Trophoblast cell (in vitro differentiated cells and primary cell): ENCODE measurements at regions not wholly inside any gene's neighbourhood (a gene's known extent, or its start where the extent isn't known, plus 50 kb on each side); places are given as distances from the start of the nearest gene placed in this dataset.

Experiments used
- DNase-seq, 2 donors: peaks; one replicate each; pipeline ENCODE4 v3.0.0-alpha.2; 2016
- H2AFZ ChIP-seq: 2 replicates; pipeline ENCODE4 v1.6.1; 2013; ENCODE audit warnings: low read length, moderate library complexity, mild to moderate bottlenecking; ENCODE audit not compliant: insufficient read depth, poor library complexity
- H2AK5ac ChIP-seq: 2 replicates; pipeline ENCODE4 v1.6.1; 2013; ENCODE audit warnings: mild to moderate bottlenecking, low read length
- H2BK120ac ChIP-seq: 2 replicates; pipeline ENCODE4 v1.6.1; 2013; ENCODE audit warnings: low read length, mild to moderate bottlenecking, moderate library complexity; ENCODE audit not compliant: insufficient read depth, poor library complexity
- H2BK12ac ChIP-seq: 2 replicates; pipeline ENCODE4 v1.6.1; 2013; ENCODE audit warnings: mild to moderate bottlenecking, low read length, moderate library complexity
- H2BK5ac ChIP-seq: 2 replicates; pipeline ENCODE4 v1.6.1; 2013; ENCODE audit warnings: low read length, low read depth, moderate library complexity, mild to moderate bottlenecking; ENCODE audit not compliant: poor library complexity
- H3K14ac ChIP-seq: 2 replicates; pipeline ENCODE4 v1.6.1; 2013; ENCODE audit warnings: mild to moderate bottlenecking, low read length
- H3K18ac ChIP-seq: 2 replicates; pipeline ENCODE4 v1.6.1; 2013; ENCODE audit warnings: mild to moderate bottlenecking, low read length
- H3K23ac ChIP-seq: 2 replicates; pipeline ENCODE4 v1.6.1; 2013; ENCODE audit warnings: low read length
- H3K27ac ChIP-seq: 2 replicates; pipeline ENCODE4 v1.5.1; 2013; ENCODE audit warnings: low read depth, mild to moderate bottlenecking, inconsistent platforms, low read length, moderate library complexity
- H3K27me3 ChIP-seq: 2 replicates; pipeline ENCODE4 v1.6.1; 2013; ENCODE audit warnings: inconsistent platforms, mild to moderate bottlenecking, low read length, moderate library complexity; ENCODE audit not compliant: insufficient read depth
- H3K36me3 ChIP-seq, 2 experiments: 1 replicate in 1 of 2; 2 replicates in 1 of 2; pipeline ENCODE4 v1.6.1; 2013; ENCODE audit warnings: low read length in 2 of 2, mild to moderate bottlenecking in 2 of 2, moderate library complexity in 1 of 2; ENCODE audit not compliant: insufficient read depth in 2 of 2, control insufficient read depth in 1 of 2
- H3K4ac ChIP-seq: 2 replicates; pipeline ENCODE4 v1.6.1; 2013; ENCODE audit warnings: low read depth, mild to moderate bottlenecking, low read length, moderate library complexity
- H3K4me1 ChIP-seq, 2 experiments: 1 replicate in 1 of 2; 2 replicates in 1 of 2; pipeline ENCODE4 v1.6.1; 2013; ENCODE audit warnings: low read length in 2 of 2, mild to moderate bottlenecking in 2 of 2, moderate library complexity in 1 of 2; ENCODE audit not compliant: insufficient read depth in 2 of 2, control insufficient read depth in 1 of 2
- H3K4me2 ChIP-seq: 2 replicates; pipeline ENCODE4 v1.6.1; 2013; ENCODE audit warnings: inconsistent platforms, mild to moderate bottlenecking, low read length, moderate library complexity
- H3K4me3 ChIP-seq: 2 replicates; pipeline ENCODE4 v1.5.1; 2013; ENCODE audit warnings: mild to moderate bottlenecking, low read depth, low read length, inconsistent platforms
- H3K79me1 ChIP-seq: one replicate; pipeline ENCODE4 v1.6.1; 2013; ENCODE audit warnings: low read length
- H3K79me2 ChIP-seq: 2 replicates; pipeline ENCODE4 v1.6.1; 2013; ENCODE audit warnings: low read length, mild to moderate bottlenecking; ENCODE audit not compliant: control insufficient read depth, insufficient read depth, poor library complexity
- H3K9ac ChIP-seq: 2 replicates; pipeline ENCODE4 v1.6.1; 2013; ENCODE audit warnings: mild to moderate bottlenecking, low read length
- H3K9me3 ChIP-seq: 2 replicates; pipeline ENCODE4 v1.6.1; 2013; ENCODE audit warnings: low read depth, mild to moderate bottlenecking, control low read depth, inconsistent platforms, low read length; ENCODE audit not compliant: insufficient read depth
- H4K12ac ChIP-seq: 2 replicates; pipeline ENCODE4 v1.6.1; 2013; ENCODE audit warnings: low read depth, mild to moderate bottlenecking, low read length, moderate library complexity
- H4K8ac ChIP-seq: 2 replicates; pipeline ENCODE4 v1.6.1; 2013; ENCODE audit warnings: low read depth, mild to moderate bottlenecking, low read length, moderate library complexity
- H4K91ac ChIP-seq: one replicate; pipeline ENCODE4 v1.6.1; 2013; ENCODE audit warnings: low read depth, mild to moderate bottlenecking, low read length, moderate library complexity
- WGBS: extraction: QIAGEN DNeasy Blood & Tissue Kit; methylation state at CpG from one replicate; pipeline ENCODE4 v1.1.7; 2013; ENCODE audit warnings: missing lambda C conversion rate; ENCODE audit not compliant: insufficient read length, insufficient coverage; ENCODE audit errors: extremely low coverage; 5-methylcytosine and 5-hydroxymethylcytosine counted together

DNA sequence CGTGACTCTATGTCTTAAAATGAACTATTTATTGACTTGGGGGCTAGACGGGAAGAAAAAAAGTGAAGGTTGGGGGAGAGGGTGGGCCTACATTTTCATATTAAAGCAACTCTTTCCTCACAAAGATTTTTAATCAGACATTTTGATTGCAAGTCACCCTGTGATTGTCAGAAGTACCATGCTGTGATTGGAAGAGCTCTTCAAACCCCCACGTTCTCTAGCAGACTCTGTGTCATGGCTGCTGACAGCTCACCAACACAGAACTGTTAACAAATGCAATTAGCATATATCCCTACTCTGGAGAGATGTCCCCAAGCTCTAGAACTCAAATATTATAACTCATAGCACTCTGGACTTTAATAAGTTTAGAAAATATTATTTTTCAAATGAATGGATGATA lies 428.4 kb upstream of the DCC start:
- WGBS = no CpG with 5 or more reads among the region's 3 CpGs
- no peak overlapping the region for H2AFZ ChIP-seq

DNA sequence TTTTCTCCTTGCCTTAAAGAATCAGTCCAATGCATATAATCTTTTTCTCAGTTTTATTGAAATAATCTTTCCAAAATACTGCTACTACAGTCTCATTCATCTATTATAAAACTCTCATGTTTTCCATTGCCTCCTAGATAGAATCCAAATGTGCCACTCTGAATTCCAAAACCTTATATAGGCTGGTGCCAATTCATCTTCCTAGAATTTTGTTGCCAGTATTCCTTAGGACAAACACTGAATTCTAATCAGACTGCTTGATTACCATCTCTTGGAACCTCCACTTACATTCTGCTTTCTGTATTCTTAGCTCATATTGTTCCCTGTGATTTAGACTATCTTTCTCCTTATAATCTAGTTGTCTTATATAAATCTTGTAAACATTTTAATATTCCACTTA lies 427.6 kb upstream of the DCC start:
- no peak overlapping the region for H4K12ac ChIP-seq
- H3K18ac ChIP-seq = no peak overlapping the region
- no peak overlapping the region for H3K14ac ChIP-seq
- H3K9me3 ChIP-seq = no peaks in the 10 kb centered on the region
- H3K79me2 ChIP-seq = no peaks in the 10 kb centered on the region
- no peak overlapping the region for H2BK5ac ChIP-seq
- no peak overlapping the region for H3K4me3 ChIP-seq
- no peaks in the 10 kb centered on the region for H3K36me3 ChIP-seq
- H3K23ac ChIP-seq = no peak overlapping the region
- H3K4ac ChIP-seq = no peak overlapping the region
- DNase-seq = no peak
- H4K91ac ChIP-seq = no peak overlapping the region
- H3K4me1 ChIP-seq = no peaks in the 10 kb centered on the region
- H3K27me3 ChIP-seq = no peaks in the 10 kb centered on the region
- no peak overlapping the region for H2BK120ac ChIP-seq
- no peaks in the 10 kb centered on the region for H3K79me1 ChIP-seq
- no peak overlapping the region for H2AK5ac ChIP-seq
- no peak overlapping the region for H4K8ac ChIP-seq
- H2BK12ac ChIP-seq = no peak overlapping the region
- H2AFZ ChIP-seq = no peak overlapping the region
- no peak overlapping the region for H3K27ac ChIP-seq
- no peak overlapping the region for H3K9ac ChIP-seq
- H3K4me2 ChIP-seq = no peak overlapping the region

More for the DNA sequence above, 428.4 kb upstream of the DCC start:
- Histone ChIP-seq H3K4me2 (no peak overlapping the region), H3K4ac (no peak overlapping the region), H3K79me1 (no peaks in the 10 kb centered on the region), H3K36me3 (no peaks in the 10 kb centered on the region), H4K8ac (no peak overlapping the region), H4K91ac (no peak overlapping the region), H3K14ac (no peak overlapping the region), H3K27ac (no peak overlapping the region), H3K27me3 (no peaks in the 10 kb centered on the region), H3K18ac (no peak overlapping the region), H4K12ac (no peak overlapping the region), H3K4me1 (no peaks in the 10 kb centered on the region), H3K9me3 (no peaks in the 10 kb centered on the region), H2BK5ac (no peak overlapping the region), H2AK5ac (no peak overlapping the region), H2BK120ac (no peak overlapping the region), H3K4me3 (no peak overlapping the region), H2BK12ac (no peak overlapping the region), H3K79me2 (no peaks in the 10 kb centered on the region), H3K9ac (no peak overlapping the region), H3K23ac (no peak overlapping the region)
- no peak for DNase-seq

DNA sequence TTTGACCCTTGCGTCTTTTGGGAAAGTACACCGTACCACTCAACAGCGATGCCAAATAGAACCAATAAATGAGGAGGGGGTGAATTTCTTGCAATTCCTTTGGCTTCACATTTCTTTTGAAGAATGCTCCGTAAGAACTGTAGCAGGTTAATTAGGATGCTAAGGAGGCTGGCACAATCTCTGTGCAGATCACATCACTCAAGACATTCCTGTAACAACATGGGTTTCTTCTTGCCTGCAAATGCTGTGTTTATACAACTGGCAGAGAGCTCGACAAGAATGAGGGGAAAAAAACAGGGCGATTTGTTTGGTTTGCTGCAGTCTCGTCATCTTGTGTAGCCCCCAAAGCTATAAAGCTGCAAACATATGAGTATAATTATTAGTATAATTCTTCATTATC lies 424.8 kb upstream of the DCC start:
- no peaks in the 10 kb centered on the region for H3K9me3 ChIP-seq
- no peak overlapping the region for H2BK5ac ChIP-seq
- WGBS = no CpG with 5 or more reads among the region's 7 CpGs
- no peaks in the 10 kb centered on the region for H3K27me3 ChIP-seq
- H2BK120ac ChIP-seq = no peak overlapping the region
- no peak overlapping the region for H2AK5ac ChIP-seq
- no peak overlapping the region for H3K27ac ChIP-seq
- no peak overlapping the region for H4K12ac ChIP-seq
- H3K23ac ChIP-seq = no peak overlapping the region
- no peak overlapping the region for H2AFZ ChIP-seq
- no peak overlapping the region for H4K8ac ChIP-seq
- no peaks in the 10 kb centered on the region for H3K79me2 ChIP-seq
- H3K4me1 ChIP-seq = no peaks in the 10 kb centered on the region
- no peak overlapping the region for H3K4me2 ChIP-seq
- H3K14ac ChIP-seq = no peak overlapping the region
- H2BK12ac ChIP-seq = no peak overlapping the region
- no peak overlapping the region for H3K9ac ChIP-seq
- no peak overlapping the region for H4K91ac ChIP-seq
- no peak for DNase-seq
- no peak overlapping the region for H3K4me3 ChIP-seq
- H3K79me1 ChIP-seq = no peaks in the 10 kb centered on the region
- no peaks in the 10 kb centered on the region for H3K36me3 ChIP-seq
- no peak overlapping the region for H3K18ac ChIP-seq
- H3K4ac ChIP-seq = no peak overlapping the region

DNA sequence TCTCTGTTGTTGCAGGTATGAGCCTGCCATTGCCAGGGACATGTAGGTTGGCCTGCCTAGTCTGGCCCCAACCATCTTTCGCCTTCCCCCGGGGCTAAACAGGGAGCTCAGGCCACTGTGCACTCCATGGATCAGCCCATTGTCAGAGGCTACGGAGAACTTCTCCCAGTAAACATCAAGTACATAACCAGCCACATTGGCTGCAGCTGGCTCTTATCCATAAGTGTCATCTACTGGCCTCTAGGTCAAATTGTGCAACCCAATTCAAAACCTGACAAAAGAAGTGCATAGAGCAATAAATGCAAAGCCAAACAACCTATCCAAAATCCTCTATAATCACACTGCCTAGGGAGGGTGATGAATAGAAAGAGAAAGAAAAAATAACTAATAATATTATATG lies 418.1 kb upstream of the DCC start:
- no peaks in the 10 kb centered on the region for H3K36me3 ChIP-seq
- no peak overlapping the region for H2BK12ac ChIP-seq
- no peak overlapping the region for H2BK120ac ChIP-seq
- H3K27ac ChIP-seq = no peak overlapping the region
- no CpG with 5 or more reads among the region's 3 CpGs for WGBS
- H3K14ac ChIP-seq = no peak overlapping the region
- H4K8ac ChIP-seq = no peak overlapping the region
- H3K79me1 ChIP-seq = no peaks in the 10 kb centered on the region
- no peaks in the 10 kb centered on the region for H3K79me2 ChIP-seq
- no peak overlapping the region for H3K18ac ChIP-seq
- no peak overlapping the region for H2BK5ac ChIP-seq
- no peaks in the 10 kb centered on the region for H3K4me1 ChIP-seq
- H3K4me2 ChIP-seq = no peak overlapping the region
- no peak overlapping the region for H3K4me3 ChIP-seq
- no peaks in the 10 kb centered on the region for H3K27me3 ChIP-seq
- peaks cover 4% of the 10 kb centered on the region for H3K9me3 ChIP-seq
- DNase-seq = no peak
- H4K12ac ChIP-seq = no peak overlapping the region
- no peak overlapping the region for H3K23ac ChIP-seq
- no peak overlapping the region for H4K91ac ChIP-seq
- H2AK5ac ChIP-seq = no peak overlapping the region
- no peak overlapping the region for H3K4ac ChIP-seq
- no peak overlapping the region for H3K9ac ChIP-seq
- no peak overlapping the region for H2AFZ ChIP-seq

DNA sequence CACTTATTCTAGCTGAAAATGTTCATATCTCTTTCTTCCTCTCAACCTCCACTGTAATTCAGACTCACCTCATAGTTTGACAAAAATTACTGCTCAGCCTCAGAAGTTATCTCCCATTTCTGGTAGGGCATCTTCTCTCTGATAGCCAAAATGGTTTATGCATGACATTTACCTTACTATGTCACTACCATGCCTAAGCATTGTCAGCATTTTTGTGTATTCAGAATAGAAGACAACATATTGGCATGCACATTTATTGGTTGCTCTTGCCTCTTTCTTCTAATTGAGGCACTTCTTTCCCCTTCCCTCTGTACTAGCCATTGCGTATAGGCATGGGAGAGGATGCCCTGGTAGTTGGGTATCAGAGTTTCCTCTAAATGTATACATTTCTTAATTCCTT lies 406.1 kb upstream of the DCC start:
- H3K27ac ChIP-seq = no peak overlapping the region
- H2BK5ac ChIP-seq = no peak overlapping the region
- no peak overlapping the region for H3K14ac ChIP-seq
- no peaks in the 10 kb centered on the region for H3K79me1 ChIP-seq
- no peak overlapping the region for H3K4ac ChIP-seq
- no peak overlapping the region for H2AK5ac ChIP-seq
- no peak overlapping the region for H2BK120ac ChIP-seq
- no CpG with 5 or more reads among the region's 1 CpG for WGBS
- DNase-seq = no peak
- no peaks in the 10 kb centered on the region for H3K36me3 ChIP-seq
- no peak overlapping the region for H3K9ac ChIP-seq
- H2AFZ ChIP-seq = no peak overlapping the region
- H3K79me2 ChIP-seq = no peaks in the 10 kb centered on the region
- H3K4me2 ChIP-seq = no peak overlapping the region
- H3K18ac ChIP-seq = no peak overlapping the region
- H4K91ac ChIP-seq = no peak overlapping the region
- no peaks in the 10 kb centered on the region for H3K4me1 ChIP-seq
- no peak overlapping the region for H4K12ac ChIP-seq
- H2BK12ac ChIP-seq = no peak overlapping the region
- H3K23ac ChIP-seq = no peak overlapping the region
- peaks cover 7% of the 10 kb centered on the region for H3K9me3 ChIP-seq
- no peak overlapping the region for H4K8ac ChIP-seq
- no peaks in the 10 kb centered on the region for H3K27me3 ChIP-seq
- no peak overlapping the region for H3K4me3 ChIP-seq
